BJ (cell line): ENCODE measurements at regions not wholly inside any gene's neighbourhood (a gene's known extent, or its start where the extent isn't known, plus 50 kb on each side); places are given as distances from the start of the nearest gene placed in this dataset.

Source experiments
- CTCF ChIA-PET: fragments of 350-600 bp; formaldehyde crosslinking; extraction: SDS; loops from one replicate; lab custom pipeline; 2021; ENCODE audit warnings: antibody characterized with exemption, inconsistent platforms; lab: Yijun Ruan, JAX
- POLR2A ChIA-PET: fragments of 300-600 bp; sonication (Branson Sonifier 250); formaldehyde crosslinking; extraction: SDS; loops from one replicate; lab custom pipeline; 2021; ENCODE audit warnings: antibody characterized with exemption; lab: Charles Lee
- DNase-seq: peaks from one replicate; pipeline ENCODE4 v3.0.0-alpha.2; 2011; ENCODE audit warnings: low read depth
- H3K27me3 ChIP-seq: 2 replicates; pipeline ENCODE4 v1.6.0; 2011; ENCODE audit warnings: low read length; ENCODE audit not compliant: control insufficient read depth, insufficient read depth
- H3K36me3 ChIP-seq: 2 replicates; pipeline ENCODE4 v1.5.1; 2011; ENCODE audit warnings: low read length; ENCODE audit not compliant: control insufficient read depth, insufficient read depth
- H3K4me3 ChIP-seq: 2 replicates; pipeline ENCODE4 v1.5.1; 2011; ENCODE audit warnings: low read depth, mild to moderate bottlenecking, control low read depth, low read length
- TF ChIP-seq, protein P1 (sequence below): IDR thresholded peaks from 2 replicates; pipeline ENCODE4 v1.5.1; 2011; ENCODE audit warnings: low read depth, mild to moderate bottlenecking, control low read depth, inconsistent platforms, low read length, moderate library complexity; ENCODE audit not compliant: insufficient read depth

DNA sequence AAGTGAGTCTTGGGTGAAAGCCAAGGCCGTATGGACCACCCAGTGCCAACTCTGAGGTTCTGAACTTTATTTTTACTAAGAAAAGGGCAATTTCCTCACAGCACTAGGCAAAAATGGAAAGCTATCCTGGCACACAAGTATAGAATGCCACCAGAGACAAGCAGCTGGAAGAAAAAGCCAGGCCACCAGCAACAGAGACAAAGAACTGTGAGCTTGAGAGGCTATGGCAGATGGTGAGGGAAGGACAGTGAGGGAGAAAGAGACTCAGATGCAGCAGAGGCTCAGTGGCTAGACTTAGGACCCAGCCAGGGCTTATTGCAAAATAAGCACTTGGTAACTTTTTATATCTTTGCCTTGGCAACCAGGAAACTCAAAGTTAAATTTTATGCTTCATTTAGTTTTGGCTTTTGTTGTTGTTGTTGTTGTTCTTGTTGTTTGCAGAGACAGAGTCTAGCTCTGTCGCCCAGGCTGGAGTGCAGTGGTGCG, 78.0 kb upstream of the BZW1 start:
- ChIA-PET POLR2A (no interaction called here), CTCF (interaction anchor here (0.8 to 6.8 kb wide), 6 partner anchors 13 to 110 kb away, joined by 3 to 60 read pairs (median 4); no protein-coding TSS in a partner anchor)
- no peaks in the 10 kb centered on the region for H3K36me3 ChIP-seq
- TF ChIP-seq, protein P1, sequence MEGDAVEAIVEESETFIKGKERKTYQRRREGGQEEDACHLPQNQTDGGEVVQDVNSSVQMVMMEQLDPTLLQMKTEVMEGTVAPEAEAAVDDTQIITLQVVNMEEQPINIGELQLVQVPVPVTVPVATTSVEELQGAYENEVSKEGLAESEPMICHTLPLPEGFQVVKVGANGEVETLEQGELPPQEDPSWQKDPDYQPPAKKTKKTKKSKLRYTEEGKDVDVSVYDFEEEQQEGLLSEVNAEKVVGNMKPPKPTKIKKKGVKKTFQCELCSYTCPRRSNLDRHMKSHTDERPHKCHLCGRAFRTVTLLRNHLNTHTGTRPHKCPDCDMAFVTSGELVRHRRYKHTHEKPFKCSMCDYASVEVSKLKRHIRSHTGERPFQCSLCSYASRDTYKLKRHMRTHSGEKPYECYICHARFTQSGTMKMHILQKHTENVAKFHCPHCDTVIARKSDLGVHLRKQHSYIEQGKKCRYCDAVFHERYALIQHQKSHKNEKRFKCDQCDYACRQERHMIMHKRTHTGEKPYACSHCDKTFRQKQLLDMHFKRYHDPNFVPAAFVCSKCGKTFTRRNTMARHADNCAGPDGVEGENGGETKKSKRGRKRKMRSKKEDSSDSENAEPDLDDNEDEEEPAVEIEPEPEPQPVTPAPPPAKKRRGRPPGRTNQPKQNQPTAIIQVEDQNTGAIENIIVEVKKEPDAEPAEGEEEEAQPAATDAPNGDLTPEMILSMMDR, result no peak
- no peak overlapping the region for H3K4me3 ChIP-seq
- DNase-seq, result no peak
- H3K27me3 ChIP-seq, result peaks cover 6% of the 10 kb centered on the region; the same call in 1 of the 2 replicates

DNA sequence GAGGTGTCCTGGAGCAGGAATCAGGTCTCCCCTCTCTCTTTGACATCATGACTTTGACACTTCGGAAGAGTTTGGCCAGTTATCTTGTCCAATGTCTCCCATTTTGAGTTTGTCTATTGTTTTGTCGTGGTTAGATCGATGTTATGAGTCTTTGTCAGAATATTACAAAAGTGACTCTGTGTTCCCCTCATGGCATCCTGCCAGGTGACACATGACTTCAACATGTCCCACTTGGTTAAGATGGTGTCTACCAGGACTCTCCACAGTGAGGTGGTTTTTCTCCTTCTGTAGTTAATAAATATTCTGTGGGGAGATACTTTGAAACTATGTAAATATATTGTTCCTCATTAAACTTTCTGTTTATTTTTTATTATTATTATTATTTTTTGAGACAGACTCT, 76.6 kb upstream of the BZW1 start:
- TF ChIP-seq, protein P1, result no peak
- H3K4me3 ChIP-seq, result no peak overlapping the region
- H3K27me3 ChIP-seq, result peaks cover 3% of the 10 kb centered on the region; the same call in 1 of the 2 replicates
- ChIA-PET CTCF (interaction anchor here (0.6 to 6.8 kb wide), 19 partner anchors 9 to 693 kb away, joined by 3 to 60 read pairs (median 4); partner anchors contain the start of genes AOX1 and BZW1), POLR2A (no interaction called here)
- DNase-seq, result no peak
- H3K36me3 ChIP-seq, result no peaks in the 10 kb centered on the region

DNA sequence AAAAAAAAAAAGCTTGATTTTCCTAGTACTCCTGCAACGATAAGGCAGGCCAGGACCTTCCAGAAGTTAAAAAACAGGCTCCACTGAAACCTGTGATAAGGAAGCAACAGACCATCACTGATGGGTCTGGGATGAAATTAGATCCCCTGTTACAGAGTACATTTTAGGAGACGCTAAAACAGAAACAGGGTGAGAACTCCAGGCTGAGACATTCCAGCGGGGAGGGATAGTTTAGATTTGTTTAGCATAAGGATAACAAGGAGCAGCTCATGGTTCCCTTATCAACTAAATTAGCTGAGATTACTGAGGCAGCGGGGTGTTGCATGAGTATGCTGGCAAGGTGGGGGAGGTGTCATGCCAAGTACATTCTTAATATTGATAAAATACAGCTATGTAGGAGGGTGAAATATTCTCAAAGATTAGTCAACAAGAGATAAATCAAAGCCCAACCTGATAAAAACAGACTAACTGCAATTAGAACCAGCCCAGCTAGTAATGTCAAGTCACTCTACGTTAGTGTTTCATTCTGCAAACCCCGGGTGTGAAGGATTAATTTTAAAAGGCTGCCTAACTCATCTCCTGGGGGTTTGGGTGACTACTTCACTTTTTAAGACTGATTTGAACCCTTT, 75.0 kb upstream of the BZW1 start:
- H3K27me3 ChIP-seq, result no peaks in the 10 kb centered on the region
- H3K4me3 ChIP-seq, result no peak overlapping the region
- ChIA-PET CTCF (interaction anchor here (1.0 to 6.8 kb wide), 7 partner anchors 8 to 105 kb away, joined by 3 to 60 read pairs (median 5); partner anchors contain the start of gene BZW1), POLR2A (no interaction called here)
- no peak for DNase-seq
- TF ChIP-seq, protein P1, result no peak
- H3K36me3 ChIP-seq, result no peaks in the 10 kb centered on the region

DNA sequence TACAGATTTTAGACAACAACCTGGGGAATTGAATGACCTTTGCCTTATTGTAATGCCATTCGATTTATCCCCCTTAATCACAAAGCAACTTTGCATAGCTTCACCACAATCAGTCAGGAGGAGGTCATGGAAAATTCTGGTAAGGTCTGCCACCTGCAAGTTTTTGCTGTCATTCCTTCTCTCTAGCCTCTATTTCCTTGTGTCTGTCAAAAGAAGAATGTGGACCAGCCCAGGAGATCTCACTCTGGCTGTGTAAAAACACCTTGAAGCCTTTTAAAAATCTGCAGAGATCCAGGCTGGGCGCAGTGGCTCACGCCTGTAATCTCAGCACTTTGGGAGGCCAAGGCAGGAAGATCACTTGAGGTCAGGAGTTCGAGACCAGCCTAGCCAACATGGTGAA, 74.1 kb upstream of the BZW1 start:
- no peaks in the 10 kb centered on the region for H3K36me3 ChIP-seq
- POLR2A ChIA-PET, result no interaction called here
- no peak for DNase-seq
- CTCF ChIA-PET, result interaction anchor here (1.2 to 6.8 kb wide), 4 partner anchors 14 to 106 kb away, joined by 3 to 60 read pairs (median 24); no protein-coding TSS in a partner anchor
- TF ChIP-seq, protein P1, result no peak
- no peaks in the 10 kb centered on the region for H3K27me3 ChIP-seq
- H3K4me3 ChIP-seq, result no peak overlapping the region

DNA sequence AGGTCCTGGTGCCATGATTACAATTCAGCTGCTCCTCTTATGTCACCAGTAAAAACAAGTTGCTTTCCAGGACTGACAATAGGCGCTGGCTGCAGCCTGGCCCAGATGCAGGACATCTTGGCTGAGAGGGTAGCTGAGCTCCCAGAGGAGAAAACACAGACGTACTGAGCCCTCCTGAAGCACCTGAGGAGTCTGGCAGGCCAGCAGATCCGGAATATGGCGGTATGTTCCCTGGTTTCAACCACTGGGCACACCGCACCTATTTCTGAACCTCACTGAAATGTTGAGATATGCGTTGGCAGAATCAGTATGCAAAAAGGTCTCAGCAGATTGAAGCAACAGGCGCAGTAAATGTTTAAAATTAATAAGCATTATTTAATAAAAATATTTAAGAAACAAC, 73.1 kb upstream of the BZW1 start:
- POLR2A ChIA-PET, result no interaction called here
- no peaks in the 10 kb centered on the region for H3K36me3 ChIP-seq
- TF ChIP-seq, protein P1, result no peak
- CTCF ChIA-PET, result interaction anchor here (0.6 to 5.3 kb wide), 4 partner anchors 9 to 33 kb away, joined by 3 to 42 read pairs (median 10); no protein-coding TSS in a partner anchor
- no peaks in the 10 kb centered on the region for H3K27me3 ChIP-seq
- no peak overlapping the region for H3K4me3 ChIP-seq
- no peak for DNase-seq
